ENCODE measurements at regions not wholly inside any gene's neighbourhood (a gene's known extent, or its start where the extent isn't known, plus 50 kb on each side); places are given as distances from the start of the nearest gene placed in this dataset.

GRCh38 chr14:61614693-61615092 is 80.6 kb upstream of the HIF1A start:
- TF ChIP-seq, protein P1, sequence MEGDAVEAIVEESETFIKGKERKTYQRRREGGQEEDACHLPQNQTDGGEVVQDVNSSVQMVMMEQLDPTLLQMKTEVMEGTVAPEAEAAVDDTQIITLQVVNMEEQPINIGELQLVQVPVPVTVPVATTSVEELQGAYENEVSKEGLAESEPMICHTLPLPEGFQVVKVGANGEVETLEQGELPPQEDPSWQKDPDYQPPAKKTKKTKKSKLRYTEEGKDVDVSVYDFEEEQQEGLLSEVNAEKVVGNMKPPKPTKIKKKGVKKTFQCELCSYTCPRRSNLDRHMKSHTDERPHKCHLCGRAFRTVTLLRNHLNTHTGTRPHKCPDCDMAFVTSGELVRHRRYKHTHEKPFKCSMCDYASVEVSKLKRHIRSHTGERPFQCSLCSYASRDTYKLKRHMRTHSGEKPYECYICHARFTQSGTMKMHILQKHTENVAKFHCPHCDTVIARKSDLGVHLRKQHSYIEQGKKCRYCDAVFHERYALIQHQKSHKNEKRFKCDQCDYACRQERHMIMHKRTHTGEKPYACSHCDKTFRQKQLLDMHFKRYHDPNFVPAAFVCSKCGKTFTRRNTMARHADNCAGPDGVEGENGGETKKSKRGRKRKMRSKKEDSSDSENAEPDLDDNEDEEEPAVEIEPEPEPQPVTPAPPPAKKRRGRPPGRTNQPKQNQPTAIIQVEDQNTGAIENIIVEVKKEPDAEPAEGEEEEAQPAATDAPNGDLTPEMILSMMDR (IDR thresholded peaks at IDR 0.05; ENCODE audit: control extremely low read depth in 1 of 3, insufficient read depth in 1 of 3, low read depth in 1 of 3, low read length in 3 of 3): no peak
- TF ChIP-seq POLR2A (IDR thresholded peaks at IDR 0.05; ENCODE audit: control extremely low read depth in 1 of 2, low read depth in 2 of 2, low read length in 2 of 2): no peak
- no peak for TF ChIP-seq POLR2AphosphoS5 (IDR thresholded peaks at IDR 0.05; ENCODE audit: low read depth, low read length)
- TF ChIP-seq TBP (IDR thresholded peaks at IDR 0.05; ENCODE audit: low read depth, low read length): no peak
- no peak for TF ChIP-seq TAF1 (IDR thresholded peaks at IDR 0.05; ENCODE audit: low read depth, low read length)
- no peak for TF ChIP-seq POU5F1 (IDR thresholded peaks at IDR 0.05; ENCODE audit: low read depth, low read length)
- TF ChIP-seq EZH2 (IDR thresholded peaks at IDR 0.05; ENCODE audit: low read depth, low read length, severe bottlenecking): no peak
- no peak for TF ChIP-seq FOSL1 (IDR thresholded peaks at IDR 0.05; ENCODE audit: insufficient read depth, low read depth, low read length)
- TF ChIP-seq YY1 (IDR thresholded peaks at IDR 0.05; ENCODE audit: low read depth, low read length): no peak
- TF ChIP-seq, protein P2, sequence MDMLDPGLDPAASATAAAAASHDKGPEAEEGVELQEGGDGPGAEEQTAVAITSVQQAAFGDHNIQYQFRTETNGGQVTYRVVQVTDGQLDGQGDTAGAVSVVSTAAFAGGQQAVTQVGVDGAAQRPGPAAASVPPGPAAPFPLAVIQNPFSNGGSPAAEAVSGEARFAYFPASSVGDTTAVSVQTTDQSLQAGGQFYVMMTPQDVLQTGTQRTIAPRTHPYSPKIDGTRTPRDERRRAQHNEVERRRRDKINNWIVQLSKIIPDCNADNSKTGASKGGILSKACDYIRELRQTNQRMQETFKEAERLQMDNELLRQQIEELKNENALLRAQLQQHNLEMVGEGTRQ (IDR thresholded peaks at IDR 0.05; ENCODE audit: low read length): no peak
- TF ChIP-seq RAD21 (IDR thresholded peaks at IDR 0.05 in 1 of 2, conservative IDR thresholded peaks at IDR 0.05 in 1 of 2; ENCODE audit: low read depth in 2 of 2, low read length in 2 of 2): no peak
- no peak for TF ChIP-seq RFX5 (IDR thresholded peaks at IDR 0.05; ENCODE audit: borderline replicate concordance, low read depth, low read length)
- TF ChIP-seq EP300 (IDR thresholded peaks at IDR 0.05; ENCODE audit: borderline replicate concordance in 1 of 2, low read depth in 2 of 2, low read length in 2 of 2): no peak
- no peak for TF ChIP-seq SUZ12 (IDR thresholded peaks at IDR 0.05; ENCODE audit: low read length)

All from H1 (cell line).